ENCODE measurements at regions not wholly inside any gene's neighbourhood (a gene's known extent, or its start where the extent isn't known, plus 50 kb on each side); places are given as distances from the start of the nearest gene placed in this dataset.

DNA sequence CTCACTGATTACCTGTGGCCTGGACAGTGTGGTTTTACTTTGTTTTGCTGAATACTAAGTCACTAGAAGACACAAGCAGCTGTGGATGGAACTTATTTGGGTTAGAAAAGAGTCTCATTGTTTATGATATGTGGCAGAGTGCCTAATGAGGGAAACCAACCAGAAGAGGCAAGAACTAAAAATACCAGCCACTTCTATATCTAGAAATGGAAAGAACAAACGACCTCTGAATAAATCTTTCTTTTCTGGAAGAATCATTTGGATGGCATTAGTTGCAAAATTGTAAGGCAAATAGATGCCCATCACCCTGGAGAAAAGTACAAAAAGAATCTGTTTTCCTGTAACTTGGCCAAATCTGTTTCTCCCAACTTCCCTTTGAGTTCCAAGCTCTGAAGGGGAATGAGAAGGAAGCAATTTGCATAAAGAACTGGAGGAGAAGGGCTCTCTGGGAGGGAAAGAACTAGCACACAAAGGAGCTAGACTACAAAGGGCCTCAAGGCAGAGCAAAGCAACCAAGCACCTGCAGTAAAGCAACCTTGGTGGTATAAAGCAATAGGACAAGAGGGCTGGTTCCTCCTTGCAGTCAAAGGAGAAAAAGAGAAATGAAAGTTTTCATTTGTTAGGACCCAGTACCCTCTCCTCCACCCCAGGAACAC lies 455.4 kb downstream of the CAAP1 start:
- TF ChIP-seq, protein P1, sequence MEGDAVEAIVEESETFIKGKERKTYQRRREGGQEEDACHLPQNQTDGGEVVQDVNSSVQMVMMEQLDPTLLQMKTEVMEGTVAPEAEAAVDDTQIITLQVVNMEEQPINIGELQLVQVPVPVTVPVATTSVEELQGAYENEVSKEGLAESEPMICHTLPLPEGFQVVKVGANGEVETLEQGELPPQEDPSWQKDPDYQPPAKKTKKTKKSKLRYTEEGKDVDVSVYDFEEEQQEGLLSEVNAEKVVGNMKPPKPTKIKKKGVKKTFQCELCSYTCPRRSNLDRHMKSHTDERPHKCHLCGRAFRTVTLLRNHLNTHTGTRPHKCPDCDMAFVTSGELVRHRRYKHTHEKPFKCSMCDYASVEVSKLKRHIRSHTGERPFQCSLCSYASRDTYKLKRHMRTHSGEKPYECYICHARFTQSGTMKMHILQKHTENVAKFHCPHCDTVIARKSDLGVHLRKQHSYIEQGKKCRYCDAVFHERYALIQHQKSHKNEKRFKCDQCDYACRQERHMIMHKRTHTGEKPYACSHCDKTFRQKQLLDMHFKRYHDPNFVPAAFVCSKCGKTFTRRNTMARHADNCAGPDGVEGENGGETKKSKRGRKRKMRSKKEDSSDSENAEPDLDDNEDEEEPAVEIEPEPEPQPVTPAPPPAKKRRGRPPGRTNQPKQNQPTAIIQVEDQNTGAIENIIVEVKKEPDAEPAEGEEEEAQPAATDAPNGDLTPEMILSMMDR (tag by site-specific recombination; IDR thresholded peaks at IDR 0.05): no peak
- TF ChIP-seq MYNN (tag by site-specific recombination; IDR thresholded peaks at IDR 0.05; ENCODE audit: borderline replicate concordance) (no peak), ZNF239 (tag by site-specific recombination; IDR thresholded peaks at IDR 0.05) (no peak)

All from HEK293 (cell line).